GM12891 (cell line): ENCODE measurements at regions not wholly inside any gene's neighbourhood (a gene's known extent, or its start where the extent isn't known, plus 50 kb on each side); places are given as distances from the start of the nearest gene placed in this dataset.

Experiments
- PAX5 ChIP-seq: IDR thresholded peaks from 2 replicates; pipeline ENCODE4 v1.6.1; 2011; ENCODE audit warnings: low read length, moderate library complexity, mild to moderate bottlenecking; ENCODE audit not compliant: insufficient read depth, severe bottlenecking
- TAF1 ChIP-seq: IDR thresholded peaks from 2 replicates; pipeline ENCODE4 v1.6.1; 2011; ENCODE audit warnings: low read depth, low read length, control low read depth

GRCh38 chr2:183389546-183390080 lies 265.4 kb downstream of the NUP35 start:
- TF ChIP-seq TAF1 (no peak), PAX5 (no peak)
